A673 (cell line): ENCODE measurements at regions not wholly inside any gene's neighbourhood (a gene's known extent, or its start where the extent isn't known, plus 50 kb on each side); places are given as distances from the start of the nearest gene placed in this dataset.

Source experiments
- BruUV-seq: library from RNA; stranded (reverse); fragments of 400-500 nt; replicated peaks from 2 replicates; lab custom pipeline; 2021; lab: Mats Ljungman, UMichigan
- CTCF ChIA-PET: fragments of 300-600 bp; sonication (Branson Sonifier 250); formaldehyde crosslinking; loops from one replicate; lab custom pipeline; 2022; ENCODE audit warnings: antibody characterized with exemption; lab: Charles Lee
- POLR2A ChIA-PET: fragments of 300-600 bp; sonication (Branson Sonifier 250); formaldehyde crosslinking; loops from one replicate; lab custom pipeline; 2022; ENCODE audit warnings: antibody characterized with exemption; ENCODE audit not compliant: low non-redundant PET; lab: Charles Lee
- DNase-seq: peaks from one replicate; pipeline ENCODE4 v3.0.0-alpha.2; 2015; ENCODE audit warnings: low spot score
- H3K27ac ChIP-seq: fragments of 200-600 bp; sonication (generic); 2 replicates; pipeline ENCODE4 v1.5.1; 2016; ENCODE audit warnings: mixed run types, low read depth, mild to moderate bottlenecking, mixed read lengths, antibody characterized with exemption, low read length; ENCODE audit not compliant: poor library complexity, severe bottlenecking
- H3K27me3 ChIP-seq: fragments of 200-600 bp; sonication (generic); replicated peaks from 2 replicates; pipeline ENCODE4 v1.6.1; 2017; ENCODE audit warnings: mixed run types, low read depth, mild to moderate bottlenecking, mixed read lengths, antibody characterized with exemption, low read length; ENCODE audit not compliant: insufficient read depth, poor library complexity
- H3K36me3 ChIP-seq: fragments of 200-600 bp; sonication (generic); 2 replicates; pipeline ENCODE4 v1.6.1; 2016; ENCODE audit warnings: mixed run types, mild to moderate bottlenecking, mixed read lengths, antibody characterized with exemption, low read length; ENCODE audit not compliant: insufficient read depth, poor library complexity, severe bottlenecking
- H3K4me1 ChIP-seq: fragments of 200-600 bp; sonication (generic); 2 replicates; pipeline ENCODE4 v1.6.1; 2017; ENCODE audit warnings: mixed run types, mild to moderate bottlenecking, mixed read lengths, antibody characterized with exemption, low read length; ENCODE audit not compliant: insufficient read depth, poor library complexity, severe bottlenecking
- H3K4me3 ChIP-seq: fragments of 200-600 bp; sonication (generic); 2 replicates; pipeline ENCODE4 v1.5.1; 2016; ENCODE audit warnings: low read depth, mixed run types, mild to moderate bottlenecking, mixed read lengths, low read length; ENCODE audit not compliant: poor library complexity, severe bottlenecking
- H3K9me3 ChIP-seq: fragments of 200-600 bp; sonication (generic); 2 replicates; pipeline ENCODE4 v1.6.1; 2016; ENCODE audit warnings: mixed run types, low read depth, mild to moderate bottlenecking, mixed read lengths, antibody characterized with exemption, low read length; ENCODE audit not compliant: poor library complexity, severe bottlenecking
- EZH2 ChIP-seq: fragments of 200-600 bp; sonication (generic); IDR thresholded peaks from 2 replicates; pipeline ENCODE4 v1.6.1; 2017; ENCODE audit warnings: borderline replicate concordance, low read depth, mild to moderate bottlenecking, mixed read lengths, antibody characterized with exemption, low read length; ENCODE audit not compliant: poor library complexity, severe bottlenecking
- intact Hi-C: fragments of 100-400 bp; cut with micrococcal nuclease; formaldehyde crosslinking; loops from one replicate; pipeline ENCODE4 v1.10.0; 2022; ENCODE audit not compliant: unreplicated experiment
- TF ChIP-seq, protein P1 (sequence below): fragments of 300-800, 200-600 bp; sonication (generic); conservative IDR thresholded peaks from 2 replicates; pipeline ENCODE4 v1.5.1; 2017; ENCODE audit warnings: low read depth, mild to moderate bottlenecking, antibody characterized with exemption, low read length, moderate library complexity, mixed read lengths

DNA sequence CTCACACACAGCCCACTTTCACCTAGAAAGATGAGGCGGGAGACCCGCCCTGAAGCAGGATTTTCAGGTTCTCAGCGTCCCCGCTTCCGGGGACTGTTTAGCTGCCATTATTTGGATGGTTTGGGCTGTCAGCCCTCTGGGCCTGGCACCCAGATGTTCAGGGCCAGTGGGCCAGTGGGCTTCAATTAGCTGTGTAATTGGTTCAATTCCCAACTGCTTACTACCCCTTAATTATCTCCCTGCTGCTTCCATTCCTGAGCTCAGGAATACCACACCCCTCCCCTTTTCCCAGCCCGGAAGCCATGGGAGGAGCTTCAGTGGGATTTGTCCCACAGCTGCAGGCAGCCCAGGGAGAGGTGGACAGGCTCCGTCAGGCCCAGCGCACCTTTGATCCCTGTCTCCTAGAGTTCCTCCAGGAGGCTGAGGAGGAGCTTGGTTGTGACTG lies 114.1 kb upstream of the MYCN start:
- POLR2A ChIA-PET: no interaction called here
- CTCF ChIA-PET: no interaction called here
- DNase-seq: no peak
- no peaks in the 10 kb centered on the region for H3K4me1 ChIP-seq
- no peaks in the 10 kb centered on the region for H3K27me3 ChIP-seq
- intact Hi-C loops: no loop called here
- no TSS peak for BruUV-seq
- no peak overlapping the region for H3K4me3 ChIP-seq
- no peaks in the 10 kb centered on the region for H3K9me3 ChIP-seq
- TF ChIP-seq EZH2: no peak
- TF ChIP-seq, protein P1, sequence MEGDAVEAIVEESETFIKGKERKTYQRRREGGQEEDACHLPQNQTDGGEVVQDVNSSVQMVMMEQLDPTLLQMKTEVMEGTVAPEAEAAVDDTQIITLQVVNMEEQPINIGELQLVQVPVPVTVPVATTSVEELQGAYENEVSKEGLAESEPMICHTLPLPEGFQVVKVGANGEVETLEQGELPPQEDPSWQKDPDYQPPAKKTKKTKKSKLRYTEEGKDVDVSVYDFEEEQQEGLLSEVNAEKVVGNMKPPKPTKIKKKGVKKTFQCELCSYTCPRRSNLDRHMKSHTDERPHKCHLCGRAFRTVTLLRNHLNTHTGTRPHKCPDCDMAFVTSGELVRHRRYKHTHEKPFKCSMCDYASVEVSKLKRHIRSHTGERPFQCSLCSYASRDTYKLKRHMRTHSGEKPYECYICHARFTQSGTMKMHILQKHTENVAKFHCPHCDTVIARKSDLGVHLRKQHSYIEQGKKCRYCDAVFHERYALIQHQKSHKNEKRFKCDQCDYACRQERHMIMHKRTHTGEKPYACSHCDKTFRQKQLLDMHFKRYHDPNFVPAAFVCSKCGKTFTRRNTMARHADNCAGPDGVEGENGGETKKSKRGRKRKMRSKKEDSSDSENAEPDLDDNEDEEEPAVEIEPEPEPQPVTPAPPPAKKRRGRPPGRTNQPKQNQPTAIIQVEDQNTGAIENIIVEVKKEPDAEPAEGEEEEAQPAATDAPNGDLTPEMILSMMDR: no peak
- no peaks in the 10 kb centered on the region for H3K36me3 ChIP-seq
- no peak overlapping the region for H3K27ac ChIP-seq

DNA sequence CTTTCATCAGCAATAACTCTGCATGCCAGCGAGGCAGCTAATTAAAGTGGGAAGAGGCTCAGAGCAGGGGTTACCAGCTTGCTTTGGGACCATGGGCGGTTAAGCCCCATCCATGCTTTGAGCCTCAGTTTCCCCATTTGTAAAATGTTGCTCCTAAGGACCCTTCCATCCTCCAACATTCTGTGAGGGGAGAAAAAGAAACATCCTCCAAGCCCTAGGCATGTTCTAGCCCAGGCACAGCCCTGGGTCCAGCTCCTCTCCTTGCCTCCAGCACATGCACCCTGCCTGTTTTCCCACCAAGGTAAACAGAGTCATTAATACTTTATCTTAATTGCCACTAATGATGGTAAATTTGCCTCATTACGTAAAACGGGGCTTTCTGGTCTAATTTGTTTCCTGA lies 113.3 kb upstream of the MYCN start:
- no peaks in the 10 kb centered on the region for H3K36me3 ChIP-seq
- POLR2A ChIA-PET: no interaction called here
- no peak overlapping the region for H3K27ac ChIP-seq
- no peaks in the 10 kb centered on the region for H3K9me3 ChIP-seq
- BruUV-seq: no TSS peak
- H3K4me3 ChIP-seq: no peak overlapping the region
- no peak for TF ChIP-seq EZH2
- TF ChIP-seq, protein P1: no peak
- CTCF ChIA-PET: no interaction called here
- no peak for DNase-seq
- H3K27me3 ChIP-seq: no peaks in the 10 kb centered on the region
- intact Hi-C loops: no loop called here
- H3K4me1 ChIP-seq: no peaks in the 10 kb centered on the region

DNA sequence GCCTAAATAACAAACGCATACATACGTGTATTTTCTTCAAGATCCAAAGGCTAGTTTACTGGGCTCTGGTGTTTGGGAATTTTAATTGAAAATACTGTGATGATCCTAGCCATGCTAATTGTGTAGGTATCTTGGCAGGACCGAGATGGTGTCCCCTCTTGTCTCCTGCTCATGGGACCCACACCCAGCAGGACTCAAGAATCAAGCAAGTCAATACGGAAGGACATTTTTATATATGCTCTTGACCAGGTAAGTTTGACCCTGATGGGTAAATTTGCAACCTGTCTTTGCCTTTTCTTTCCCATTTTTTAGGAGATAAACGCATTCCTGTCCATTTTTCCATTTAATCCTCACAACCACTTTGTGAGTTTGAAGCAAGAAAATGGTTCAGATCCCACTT lies 111.8 kb upstream of the MYCN start:
- no peaks in the 10 kb centered on the region for H3K27me3 ChIP-seq
- BruUV-seq: no TSS peak
- no peak overlapping the region for H3K27ac ChIP-seq
- ChIA-PET POLR2A (no interaction called here), CTCF (no interaction called here)
- H3K4me3 ChIP-seq: no peak overlapping the region
- no peaks in the 10 kb centered on the region for H3K36me3 ChIP-seq
- DNase-seq: no peak
- TF ChIP-seq EZH2: no peak
- TF ChIP-seq, protein P1: no peak
- H3K9me3 ChIP-seq: no peaks in the 10 kb centered on the region
- H3K4me1 ChIP-seq: no peaks in the 10 kb centered on the region
- intact Hi-C loops: no loop called here
